Left ventricle myocardium inferior (tissue), 1 donor: ENCODE measurements at regions not wholly inside any gene's neighbourhood (a gene's known extent, or its start where the extent isn't known, plus 50 kb on each side); places are given as distances from the start of the nearest gene placed in this dataset.

Source experiments
- DNase-seq: peaks from one replicate; pipeline ENCODE4 v3.0.0-alpha.2; 2020
- H3K27ac ChIP-seq: fragments of 200-600 bp; replicated peaks from 2 replicates; pipeline ENCODE4 v1.8.0; 2021
- H3K27me3 ChIP-seq: fragments of 200-600 bp; 2 replicates; pipeline ENCODE4 v1.8.0; 2021; ENCODE audit warnings: low read depth
- H3K36me3 ChIP-seq: fragments of 200-600 bp; 2 replicates; pipeline ENCODE4 v1.8.0; 2021
- H3K4me1 ChIP-seq: fragments of 200-600 bp; 2 replicates; pipeline ENCODE4 v1.8.0; 2021
- H3K4me3 ChIP-seq: fragments of 200-600 bp; 2 replicates; pipeline ENCODE4 v1.8.0; 2021; ENCODE audit warnings: mild to moderate bottlenecking, moderate library complexity
- H3K9me3 ChIP-seq: fragments of 200-600 bp; replicated peaks from 2 replicates; pipeline ENCODE4 v1.8.0; 2021
- intact Hi-C: fragments of 100-400 bp; cut with micrococcal nuclease; formaldehyde crosslinking; loops from one replicate; pipeline ENCODE4 v1.11.0; 2022
- TF ChIP-seq, protein P1 (sequence below): fragments of 200-600 bp; IDR thresholded peaks from 2 replicates; pipeline ENCODE4 v1.8.0; 2021; ENCODE audit warnings: antibody characterized with exemption, mild to moderate bottlenecking, borderline replicate concordance
- donor health status: DM: no; HTN: yes; CAD: no; lungs with severe emphysema.

DNA sequence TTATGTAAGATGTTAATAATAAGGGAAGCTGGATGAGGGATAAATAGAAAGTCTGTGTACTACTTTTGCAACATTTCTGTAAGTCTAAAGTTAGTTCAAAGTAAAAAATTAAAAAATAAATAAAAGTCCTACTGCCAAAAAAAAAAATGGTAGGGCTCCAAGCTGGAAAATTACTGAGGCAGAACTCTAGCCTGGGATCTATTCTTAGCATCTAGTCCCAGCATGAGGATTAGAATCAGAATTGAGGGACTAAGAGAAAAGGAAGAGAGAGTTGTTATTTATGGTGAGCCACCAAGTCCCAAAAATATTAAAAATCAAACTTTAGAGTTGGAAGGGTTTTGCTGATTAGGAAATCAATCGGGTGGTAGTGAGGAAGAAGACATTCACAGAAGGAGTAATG, 110.3 kb downstream of the CYB561 start:
- H3K4me3 ChIP-seq, result no peak overlapping the region
- peaks cover 9% of the 10 kb centered on the region for H3K36me3 ChIP-seq
- H3K27ac ChIP-seq, result peak overlapping the region; percentile 12
- no peaks in the 10 kb centered on the region for H3K4me1 ChIP-seq
- no peak for DNase-seq
- no peaks in the 10 kb centered on the region for H3K27me3 ChIP-seq
- no peaks in the 10 kb centered on the region for H3K9me3 ChIP-seq
- TF ChIP-seq, protein P1, sequence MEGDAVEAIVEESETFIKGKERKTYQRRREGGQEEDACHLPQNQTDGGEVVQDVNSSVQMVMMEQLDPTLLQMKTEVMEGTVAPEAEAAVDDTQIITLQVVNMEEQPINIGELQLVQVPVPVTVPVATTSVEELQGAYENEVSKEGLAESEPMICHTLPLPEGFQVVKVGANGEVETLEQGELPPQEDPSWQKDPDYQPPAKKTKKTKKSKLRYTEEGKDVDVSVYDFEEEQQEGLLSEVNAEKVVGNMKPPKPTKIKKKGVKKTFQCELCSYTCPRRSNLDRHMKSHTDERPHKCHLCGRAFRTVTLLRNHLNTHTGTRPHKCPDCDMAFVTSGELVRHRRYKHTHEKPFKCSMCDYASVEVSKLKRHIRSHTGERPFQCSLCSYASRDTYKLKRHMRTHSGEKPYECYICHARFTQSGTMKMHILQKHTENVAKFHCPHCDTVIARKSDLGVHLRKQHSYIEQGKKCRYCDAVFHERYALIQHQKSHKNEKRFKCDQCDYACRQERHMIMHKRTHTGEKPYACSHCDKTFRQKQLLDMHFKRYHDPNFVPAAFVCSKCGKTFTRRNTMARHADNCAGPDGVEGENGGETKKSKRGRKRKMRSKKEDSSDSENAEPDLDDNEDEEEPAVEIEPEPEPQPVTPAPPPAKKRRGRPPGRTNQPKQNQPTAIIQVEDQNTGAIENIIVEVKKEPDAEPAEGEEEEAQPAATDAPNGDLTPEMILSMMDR, result no peak
- intact Hi-C loops, result no loop called here

DNA sequence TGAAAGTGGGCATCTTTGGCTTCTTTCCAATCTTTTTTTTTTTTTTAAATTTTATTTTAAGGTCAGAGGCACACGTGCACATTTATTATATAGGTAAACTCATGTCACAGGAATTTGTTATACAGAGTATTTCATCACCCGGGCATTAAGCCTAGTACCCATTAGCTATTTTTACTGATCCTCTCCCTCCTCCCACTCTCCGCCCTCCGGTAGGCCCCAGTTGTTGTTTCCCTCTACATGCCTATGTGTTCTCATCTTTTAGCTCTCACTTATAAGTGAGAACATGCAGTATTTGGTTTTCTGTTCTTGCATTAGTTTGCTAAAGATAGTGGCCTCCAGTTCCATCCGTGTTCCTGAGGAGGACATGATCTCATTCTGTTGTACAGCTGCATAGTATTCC, 108.5 kb downstream of the CYB561 start:
- Histone ChIP-seq H3K27me3 (no peaks in the 10 kb centered on the region), H3K9me3 (no peaks in the 10 kb centered on the region), H3K4me3 (no peak overlapping the region), H3K36me3 (peaks cover 16% of the 10 kb centered on the region), H3K4me1 (no peaks in the 10 kb centered on the region), H3K27ac (no peak overlapping the region)
- no peak for DNase-seq
- TF ChIP-seq, protein P1, result no peak
- intact Hi-C loops, result no loop called here

DNA sequence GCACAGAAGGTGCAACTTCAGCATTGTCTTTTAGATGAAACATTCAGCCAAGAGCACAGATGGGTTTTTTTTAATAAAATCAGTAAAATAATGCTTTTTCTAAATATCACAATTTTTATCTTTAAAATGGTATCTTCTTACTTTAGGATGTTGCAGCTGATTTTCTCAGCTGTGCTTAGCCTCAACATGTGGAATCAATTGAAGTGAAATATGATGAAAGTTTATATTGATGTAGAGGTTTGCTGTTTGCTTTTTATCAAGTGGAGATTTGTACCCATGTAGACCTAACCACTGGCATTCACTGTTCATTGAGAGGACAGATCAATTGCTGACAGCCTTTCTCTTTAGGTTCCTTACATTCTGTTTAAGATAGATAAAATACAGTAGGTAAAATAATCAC, 107.8 kb downstream of the CYB561 start:
- H3K9me3 ChIP-seq, result no peaks in the 10 kb centered on the region
- H3K27me3 ChIP-seq, result no peaks in the 10 kb centered on the region
- no peaks in the 10 kb centered on the region for H3K4me1 ChIP-seq
- H3K36me3 ChIP-seq, result peaks cover 16% of the 10 kb centered on the region
- H3K27ac ChIP-seq, result no peak overlapping the region
- intact Hi-C loops, result no loop called here
- DNase-seq, result no peak
- no peak overlapping the region for H3K4me3 ChIP-seq
- TF ChIP-seq, protein P1, result no peak

DNA sequence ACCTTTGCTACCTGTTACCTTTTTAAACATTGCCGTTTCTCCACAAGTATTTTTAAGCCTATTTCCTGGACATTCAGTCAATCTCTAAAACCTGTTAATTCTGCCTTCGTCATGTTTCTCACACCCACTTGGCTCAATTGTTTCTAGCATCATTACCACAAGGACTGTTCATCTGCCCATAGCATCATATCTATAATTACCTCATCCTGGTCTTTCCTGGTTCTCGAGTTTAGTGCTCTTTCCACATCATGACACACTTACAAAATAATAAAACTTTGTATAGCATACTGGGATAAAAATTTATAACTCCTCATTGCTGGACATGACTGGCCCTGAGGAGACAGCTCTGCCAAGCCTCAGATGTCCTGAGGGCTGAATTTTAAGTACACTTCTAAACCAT, 104.8 kb downstream of the CYB561 start:
- intact Hi-C loops, result no loop called here

DNA sequence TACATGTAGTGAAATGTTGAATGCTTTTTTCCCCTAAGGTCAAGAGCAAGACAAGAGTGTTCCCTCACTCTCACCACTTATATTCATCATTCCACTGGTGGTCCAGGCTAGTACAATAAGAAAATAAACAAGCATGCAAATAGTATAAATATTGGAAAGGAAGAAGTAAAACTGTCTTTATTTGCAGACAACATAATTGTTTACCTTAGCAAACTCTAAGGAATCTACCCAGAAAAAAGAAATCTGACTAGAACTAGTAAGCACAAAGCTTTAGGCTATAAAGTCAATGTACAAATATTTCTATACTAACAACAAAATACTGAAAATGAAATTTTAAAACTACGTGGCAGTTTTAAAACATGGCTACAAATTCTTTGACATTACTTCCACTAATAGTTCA, 101.7 kb downstream of the CYB561 start:
- Histone ChIP-seq H3K36me3 (peaks cover 27% of the 10 kb centered on the region), H3K27ac (no peak overlapping the region), H3K4me3 (no peak overlapping the region), H3K4me1 (no peaks in the 10 kb centered on the region), H3K9me3 (no peaks in the 10 kb centered on the region), H3K27me3 (no peaks in the 10 kb centered on the region)
- DNase-seq, result no peak
- intact Hi-C loops, result no loop called here
- TF ChIP-seq, protein P1, result no peak

More for the DNA sequence above, 104.8 kb downstream of the CYB561 start:
- no peaks in the 10 kb centered on the region for H3K4me1 ChIP-seq
- H3K36me3 ChIP-seq, result peaks cover 27% of the 10 kb centered on the region
- H3K27ac ChIP-seq, result no peak overlapping the region
- H3K27me3 ChIP-seq, result no peaks in the 10 kb centered on the region
- no peaks in the 10 kb centered on the region for H3K9me3 ChIP-seq
- H3K4me3 ChIP-seq, result no peak overlapping the region
- TF ChIP-seq, protein P1, result no peak
- no peak for DNase-seq

DNA sequence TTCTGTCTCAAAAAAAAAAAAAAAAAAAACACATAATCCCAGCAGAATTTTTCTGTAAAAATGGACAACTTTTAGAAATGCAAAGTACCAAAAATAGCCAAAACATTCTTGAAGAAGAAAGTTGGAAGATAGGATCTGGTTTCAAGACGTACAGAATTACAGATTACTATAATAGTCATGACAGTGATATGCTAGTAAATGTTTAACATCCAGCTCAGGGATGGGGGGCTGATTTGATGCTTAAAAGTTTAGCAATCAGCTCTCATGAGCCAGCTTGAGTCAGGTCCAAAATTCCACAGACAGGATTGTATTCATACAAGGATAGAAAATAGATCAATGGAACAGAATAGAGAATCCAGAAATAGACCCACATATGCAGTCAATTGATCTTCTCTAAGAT, 100.5 kb downstream of the CYB561 start:
- H3K4me3 ChIP-seq, result no peak overlapping the region
- H3K36me3 ChIP-seq, result peaks cover 20% of the 10 kb centered on the region
- no peaks in the 10 kb centered on the region for H3K4me1 ChIP-seq
- no peaks in the 10 kb centered on the region for H3K9me3 ChIP-seq
- intact Hi-C loops, result no loop called here
- DNase-seq, result no peak
- no peak overlapping the region for H3K27ac ChIP-seq
- H3K27me3 ChIP-seq, result no peaks in the 10 kb centered on the region
- TF ChIP-seq, protein P1, result no peak
